SK-N-SH (cell line): ENCODE measurements at regions not wholly inside any gene's neighbourhood (a gene's known extent, or its start where the extent isn't known, plus 50 kb on each side); places are given as distances from the start of the nearest gene placed in this dataset.

Source experiments
- CTCF ChIA-PET: fragments of 300-600, 350-600 bp; formaldehyde crosslinking; extraction: SDS; loops from one replicate; lab custom pipeline; 2021; lab: Yijun Ruan, JAX
- POLR2A ChIA-PET: fragments of 350-600 bp; sonication (Branson Sonifier 250); formaldehyde crosslinking; extraction: SDS; loops from one replicate; lab custom pipeline; 2020; ENCODE audit warnings: antibody characterized with exemption, inconsistent platforms; lab: Yijun Ruan, JAX
- DNase-seq: peaks from one replicate; pipeline ENCODE4 v3.0.0; 2012
- H2AFZ ChIP-seq: fragments of 200-600 bp; sonication (generic); 2 replicates; pipeline ENCODE4 v1.8.1; 2016; ENCODE audit warnings: antibody characterized with exemption, mild to moderate bottlenecking, low read depth
- H3F3A ChIP-seq: fragments of 200-600 bp; sonication (generic); replicated peaks from 2 replicates; pipeline ENCODE3; 2016; ENCODE audit warnings: antibody characterized with exemption, mild to moderate bottlenecking; ENCODE audit not compliant: insufficient read depth
- H3K27ac ChIP-seq, 2 experiments: fragments of 200-500 bp in 1 of 2; fragments of 200-600 bp in 1 of 2; sonication (Bioruptor generic) in 1 of 2; sonication (generic), shearing (Covaris generic) in 1 of 2; 2 replicates each; pipeline versions ENCODE4 v1.5.1 to v1.6.1; 2014 to 2016; ENCODE audit warnings: low read depth in 2 of 2, inconsistent platforms in 1 of 2, low read length in 1 of 2, mild to moderate bottlenecking in 1 of 2, mixed read lengths in 1 of 2
- H3K27me3 ChIP-seq: fragments of 200-600 bp; sonication (generic), shearing (Covaris generic); 2 replicates; pipeline ENCODE4 v1.6.1; 2016; ENCODE audit warnings: mixed run types; ENCODE audit not compliant: insufficient read depth
- H3K36me3 ChIP-seq, 2 experiments: fragments of 200-500 bp in 1 of 2; fragments of 200-600 bp in 1 of 2; sonication (Bioruptor generic) in 1 of 2; sonication (generic) in 1 of 2; replicated peaks in 1 of 2; 2 replicates each; pipeline versions ENCODE3 to v1.5.1; 2014 to 2016; ENCODE audit warnings: low read length in 1 of 2, mild to moderate bottlenecking in 1 of 2; ENCODE audit not compliant: insufficient read depth in 2 of 2, control insufficient read depth in 1 of 2
- H3K4me1 ChIP-seq, 2 experiments: fragments of 200-500 bp in 1 of 2; fragments of 200-600 bp in 1 of 2; sonication (Bioruptor generic) in 1 of 2; sonication (generic), shearing (Covaris generic) in 1 of 2; 2 replicates each; pipeline versions ENCODE4 v1.5.1 to v1.6.1; 2014 to 2016; ENCODE audit warnings: low read depth in 1 of 2, low read length in 1 of 2, mixed run types in 1 of 2; ENCODE audit not compliant: insufficient read depth in 2 of 2, control insufficient read depth in 1 of 2
- H3K4me2 ChIP-seq: fragments of 200-600 bp; sonication (generic), shearing (Covaris generic); 2 replicates; pipeline ENCODE4 v1.6.1; 2017; ENCODE audit warnings: mixed run types
- H3K4me3 ChIP-seq, 2 experiments: fragments of 200-500 bp in 1 of 2; fragments of 200-600 bp in 1 of 2; sonication (Bioruptor generic) in 1 of 2; sonication (generic), shearing (Covaris generic) in 1 of 2; 2 replicates each; pipeline versions ENCODE4 v1.5.1 to v1.8.1; 2014 to 2016; ENCODE audit warnings: low read depth in 2 of 2, inconsistent platforms in 1 of 2, low read length in 1 of 2, mild to moderate bottlenecking in 1 of 2, mixed read lengths in 1 of 2, moderate library complexity in 1 of 2
- H3K79me2 ChIP-seq: fragments of 200-600 bp; sonication (generic); 2 replicates; pipeline ENCODE4 v1.8.1; 2017; ENCODE audit warnings: mild to moderate bottlenecking; ENCODE audit not compliant: insufficient read depth
- H3K9ac ChIP-seq: fragments of 200-600 bp; sonication (generic); 2 replicates; pipeline ENCODE4 v1.6.1; 2017; ENCODE audit warnings: mixed run types
- H3K9me2 ChIP-seq: fragments of 200-600 bp; sonication (generic); 2 replicates; pipeline ENCODE4 v1.6.1; 2017; ENCODE audit warnings: mixed run types
- H3K9me3 ChIP-seq: fragments of 200-600 bp; sonication (generic); 2 replicates; pipeline ENCODE4 v1.6.1; 2017; ENCODE audit warnings: mixed run types, mild to moderate bottlenecking, moderate library complexity
- H4K20me1 ChIP-seq: fragments of 200-600 bp; sonication (generic); 2 replicates; pipeline ENCODE4 v1.6.1; 2017; ENCODE audit warnings: mild to moderate bottlenecking, mixed run types; ENCODE audit not compliant: insufficient read depth
- CHD2 ChIP-seq: fragments of 150-350 bp; IDR thresholded peaks from 2 replicates; pipeline ENCODE4 v1.6.1; 2018; ENCODE audit warnings: low read length; ENCODE audit not compliant: partially characterized antibody
- ELF1 ChIP-seq: IDR thresholded peaks from 2 replicates; pipeline ENCODE4 v1.4.0; 2012
- EP300 ChIP-seq, 2 experiments: IDR thresholded peaks; 2 replicates each; pipeline versions ENCODE4 v1.4.0 to v1.6.1; 2012; ENCODE audit warnings: borderline replicate concordance in 1 of 2, low read depth in 1 of 2, low read length in 1 of 2
- FOXJ3 ChIP-seq: sonication (generic); formaldehyde crosslinking; IDR thresholded peaks from 2 replicates; pipeline ENCODE4 v1.5.1; 2020; ENCODE audit warnings: mild to moderate bottlenecking, missing genetic modification reagents
- IRF3 ChIP-seq: fragments of 150-350 bp; IDR thresholded peaks from 2 replicates; pipeline ENCODE4 v1.6.1; 2016; ENCODE audit warnings: mild to moderate bottlenecking, low read depth, low read length
- RCOR1 ChIP-seq: fragments of 150-350 bp; IDR thresholded peaks from 2 replicates; pipeline ENCODE4 v1.6.1; 2017; ENCODE audit warnings: antibody characterized with exemption, low read length
- YY1 ChIP-seq: IDR thresholded peaks from 2 replicates; pipeline ENCODE4 v1.4.0; 2012; ENCODE audit warnings: low read depth, mild to moderate bottlenecking
- WGBS: methylation state at CpG from one replicate; pipeline ENCODE4 v1.1.6; 2017; ENCODE audit warnings: low lambda C conversion rate; 5-methylcytosine and 5-hydroxymethylcytosine counted together
- TF ChIP-seq, protein P1 (sequence below): IDR thresholded peaks from 2 replicates; pipeline ENCODE4 v1.4.0; 2012; ENCODE audit warnings: low read depth, borderline replicate concordance

- H2AFZ ChIP-seq: no peak overlapping the region
- no peaks in the 10 kb centered on the region for H3F3A ChIP-seq
- ChIA-PET POLR2A (no interaction called here), CTCF (interaction anchor here (0.7 to 1.0 kb wide), 2 partner anchors 171 to 829 kb away, joined by 3 read pairs; no protein-coding TSS in a partner anchor)
- no peaks in the 10 kb centered on the region for H3K27me3 ChIP-seq
- H3K79me2 ChIP-seq: no peaks in the 10 kb centered on the region
- peak overlapping the region in 1 of 2 experiments; percentile 96; a peak in 2 of 4 replicates for H3K27ac ChIP-seq
- no peak overlapping the region for H3K9ac ChIP-seq
- 57% methylated on average over 6 of the region's 6 CpGs for WGBS
- no peaks in the 10 kb centered on the region for H3K9me2 ChIP-seq
- H3K4me1 ChIP-seq: peaks cover 0 to 17% of the 10 kb centered on the region in 2 experiments; a peak in 2 of 4 replicates
- no peaks in the 10 kb centered on the region for H3K9me3 ChIP-seq
- no peaks in the 10 kb centered on the region for H4K20me1 ChIP-seq
- peak; percentile 52 for DNase-seq
- no peak overlapping the region for H3K4me2 ChIP-seq
- TF ChIP-seq FOXJ3 (CRISPR knock-in tag): 0 out of 2 replicates have a peak, but pooled peaks have one; percentile 32
- peak in 1 of 2 experiments; percentile 80; a peak in 2 of 4 replicates for TF ChIP-seq EP300 (IDR thresholded peaks at IDR 0.05; ENCODE audit: borderline replicate concordance in 1 of 2, low read depth in 1 of 2, low read length in 1 of 2)
- peak; percentile 62 for TF ChIP-seq CHD2
- TF ChIP-seq RCOR1: peak; percentile 66
- TF ChIP-seq IRF3: no peak
- no peak for TF ChIP-seq ELF1
- TF ChIP-seq, all 33 proteins: peak for 4
- Histone ChIP-seq H3K4me3 (no peak overlapping the region), H3K36me3 (no peaks in the 10 kb centered on the region)
These were observed 196.7 kb downstream of the TFAP2B start for GRCh38 chr6:51015394-51015793.

GRCh38 chr6:51016489-51016888, 197.8 kb downstream of the TFAP2B start:
- CTCF ChIA-PET: interaction anchor here (1.0 kb wide), 1 partner anchor 25 kb away, joined by 4 read pairs; no protein-coding TSS in a partner anchor
- Histone ChIP-seq H3K36me3 (no peaks in the 10 kb centered on the region), H3K4me3 (no peak overlapping the region), H4K20me1 (no peaks in the 10 kb centered on the region), H2AFZ (no peak overlapping the region), H3K4me2 (no peak overlapping the region), H3K79me2 (no peaks in the 10 kb centered on the region), H3K4me1 (peaks cover 0 to 21% of the 10 kb centered on the region in 2 experiments; a peak in 2 of 4 replicates), H3F3A (no peaks in the 10 kb centered on the region), H3K9me2 (no peaks in the 10 kb centered on the region), H3K27ac (peak overlapping the region in 1 of 2 experiments; percentile 96; a peak in 2 of 4 replicates), H3K9me3 (no peaks in the 10 kb centered on the region), H3K27me3 (no peaks in the 10 kb centered on the region), H3K9ac (no peak overlapping the region)
- DNase-seq: no peak
- POLR2A ChIA-PET: no interaction called here
- TF ChIP-seq, protein P1, sequence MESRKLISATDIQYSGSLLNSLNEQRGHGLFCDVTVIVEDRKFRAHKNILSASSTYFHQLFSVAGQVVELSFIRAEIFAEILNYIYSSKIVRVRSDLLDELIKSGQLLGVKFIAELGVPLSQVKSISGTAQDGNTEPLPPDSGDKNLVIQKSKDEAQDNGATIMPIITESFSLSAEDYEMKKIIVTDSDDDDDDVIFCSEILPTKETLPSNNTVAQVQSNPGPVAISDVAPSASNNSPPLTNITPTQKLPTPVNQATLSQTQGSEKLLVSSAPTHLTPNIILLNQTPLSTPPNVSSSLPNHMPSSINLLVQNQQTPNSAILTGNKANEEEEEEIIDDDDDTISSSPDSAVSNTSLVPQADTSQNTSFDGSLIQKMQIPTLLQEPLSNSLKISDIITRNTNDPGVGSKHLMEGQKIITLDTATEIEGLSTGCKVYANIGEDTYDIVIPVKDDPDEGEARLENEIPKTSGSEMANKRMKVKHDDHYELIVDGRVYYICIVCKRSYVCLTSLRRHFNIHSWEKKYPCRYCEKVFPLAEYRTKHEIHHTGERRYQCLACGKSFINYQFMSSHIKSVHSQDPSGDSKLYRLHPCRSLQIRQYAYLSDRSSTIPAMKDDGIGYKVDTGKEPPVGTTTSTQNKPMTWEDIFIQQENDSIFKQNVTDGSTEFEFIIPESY: no peak
- no peak for TF ChIP-seq YY1
- WGBS: 25% methylated on average over 1 of the region's 1 CpG
